ENCODE measurements at regions not wholly inside any gene's neighbourhood (a gene's known extent, or its start where the extent isn't known, plus 50 kb on each side); places are given as distances from the start of the nearest gene placed in this dataset.
A peak's percentile ranks its signal among the peaks of the same experiment; 100 is the strongest.

GRCh38 chr14:101192661-101193000, 289.1 kb upstream of the RTL1 start:
- TF ChIP-seq POLR2A (IDR thresholded peaks at IDR 0.05) = no peak
- no peak for TF ChIP-seq CTCF (IDR thresholded peaks at IDR 0.05)
- DNase-seq (ENCODE audit: low spot score in 2 of 2) = peak in 1 of 2 donors; percentile 81

GRCh38 chr14:101193106-101193844, 289.8 kb upstream of the RTL1 start:
- WGBS, 2 donors = 77 to 81% methylated on average over 10 to 14 of the region's 16 CpGs
- intact Hi-C loops (cut with DNase I; ENCODE audit: low total_unique reads) = no loop called here
- no peak overlapping the region for H3K4me3 ChIP-seq (ENCODE audit: low read depth, poor library complexity, severe bottlenecking)
- TF ChIP-seq POLR2A (IDR thresholded peaks at IDR 0.05) = no peak
- peak in 1 of 2 donors; percentile 77 for DNase-seq (ENCODE audit: low spot score in 2 of 2)

More at GRCh38 chr14:101192661-101193000, 289.1 kb upstream of the RTL1 start:
- H3K4me3 ChIP-seq (ENCODE audit: low read depth, poor library complexity, severe bottlenecking) = no peak overlapping the region
- WGBS, 2 donors = 84 to 86% methylated on average over 4 of the region's 4 CpGs
- intact Hi-C loops (cut with DNase I; ENCODE audit: low total_unique reads) = no loop called here

DNA sequence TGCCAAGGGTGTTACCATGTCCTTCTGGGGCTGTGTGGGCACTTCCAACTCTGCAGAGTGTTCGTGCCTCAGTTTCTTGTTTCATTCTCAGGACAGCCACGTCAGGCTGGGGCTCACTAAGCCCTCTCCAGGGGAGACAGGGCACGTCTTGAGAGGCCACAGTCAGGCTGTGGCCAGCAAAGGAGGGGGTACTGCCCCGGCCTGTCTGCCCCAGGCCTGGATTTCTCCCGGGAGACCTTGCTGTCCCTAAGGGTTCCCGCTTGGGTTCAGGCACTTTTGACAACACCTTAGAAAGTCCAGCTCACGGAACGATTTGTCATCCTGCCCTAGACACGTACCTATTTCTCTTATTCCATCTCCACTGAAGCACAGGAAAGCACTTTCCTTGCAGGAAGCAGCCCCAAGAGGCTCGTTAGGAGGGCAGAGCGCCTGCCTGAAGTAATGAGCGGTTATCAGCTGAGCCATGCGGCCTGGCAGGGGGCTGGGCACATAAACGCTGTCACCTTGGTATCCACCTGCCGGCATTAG, 290.4 kb upstream of the RTL1 start:
- 75 to 84% methylated on average over 14 of the region's 15 CpGs for WGBS, 2 donors
- H3K4me3 ChIP-seq (ENCODE audit: low read depth, poor library complexity, severe bottlenecking) = no peak overlapping the region
- TF ChIP-seq CTCF (IDR thresholded peaks at IDR 0.05) = no peak
- no peak for TF ChIP-seq POLR2A (IDR thresholded peaks at IDR 0.05)
- intact Hi-C loops (cut with DNase I; ENCODE audit: low total_unique reads) = no loop called here
- DNase-seq (ENCODE audit: low spot score in 2 of 2) = no peak

GRCh38 chr14:101194373-101195308, 291.1 kb upstream of the RTL1 start:
- intact Hi-C loops (cut with DNase I; ENCODE audit: low total_unique reads) = no loop called here
- TF ChIP-seq CTCF (IDR thresholded peaks at IDR 0.05) = no peak
- no peak for TF ChIP-seq POLR2A (IDR thresholded peaks at IDR 0.05)
- no peak overlapping the region for H3K4me3 ChIP-seq (ENCODE audit: low read depth, poor library complexity, severe bottlenecking)
- peak in 1 of 2 donors; percentile 77 for DNase-seq (ENCODE audit: low spot score in 2 of 2)
- WGBS, 2 donors = 85 to 87% methylated on average over 10 to 18 of the region's 20 CpGs

- intact Hi-C loops (cut with DNase I; ENCODE audit: low total_unique reads) = no loop called here
- TF ChIP-seq POLR2A (IDR thresholded peaks at IDR 0.05) = no peak
- TF ChIP-seq CTCF (IDR thresholded peaks at IDR 0.05) = no peak
- no peak overlapping the region for H3K4me3 ChIP-seq (ENCODE audit: low read depth, poor library complexity, severe bottlenecking)
- WGBS, 2 donors = 60 to 65% methylated on average over 12 of the region's 12 CpGs
- DNase-seq (ENCODE audit: low spot score in 2 of 2) = peak in 1 of 2 donors; percentile 77
Observed at GRCh38 chr14:101195309-101195901, 291.9 kb upstream of the RTL1 start.
